GM23338 (cell line): ENCODE measurements at regions not wholly inside any gene's neighbourhood (a gene's known extent, or its start where the extent isn't known, plus 50 kb on each side); places are given as distances from the start of the nearest gene placed in this dataset.

Source experiments
- CREB1 ChIP-seq: fragments of 250-450 bp; sonication (Bioruptor Pico); IDR thresholded peaks from 2 replicates; pipeline ENCODE4 v1.5.0; 2020; ENCODE audit warnings: low read depth, mild to moderate bottlenecking, moderate library complexity
- CTCF ChIP-seq, 2 experiments: fragments of 200-600 bp in 1 of 2; sonication (generic) in 1 of 2; conservative IDR thresholded peaks; 2 replicates each; pipeline versions ENCODE4 v1.5.1 to v1.6.1; 2016 to 2017; ENCODE audit warnings: antibody characterized with exemption in 2 of 2, low read depth in 2 of 2, mild to moderate bottlenecking in 2 of 2, moderate library complexity in 1 of 2
- ETS1 ChIP-seq: IDR thresholded peaks from 2 replicates; pipeline ENCODE4 v1.6.1; 2016; ENCODE audit warnings: antibody characterized with exemption
- EZH2 ChIP-seq: fragments of 200-600 bp; sonication (generic); IDR thresholded peaks from one replicate; pipeline ENCODE4 v1.8.0; 2017; ENCODE audit warnings: antibody characterized with exemption, mild to moderate bottlenecking, low read depth; ENCODE audit not compliant: unreplicated experiment
- EZH2phosphoT487 ChIP-seq: fragments of 200-600 bp; sonication (generic); IDR thresholded peaks from one replicate; pipeline ENCODE4 v1.8.1; 2018; ENCODE audit warnings: antibody characterized with exemption; ENCODE audit not compliant: unreplicated experiment
- JUNB ChIP-seq: IDR thresholded peaks from one replicate; pipeline ENCODE4 v1.6.1; 2016; ENCODE audit warnings: antibody characterized with exemption; ENCODE audit not compliant: unreplicated experiment
- NANOG ChIP-seq: IDR thresholded peaks from 2 replicates; pipeline ENCODE4 v1.6.1; 2016; ENCODE audit warnings: antibody characterized with exemption, borderline replicate concordance
- POLR2AphosphoS5 ChIP-seq: IDR thresholded peaks from 2 replicates; pipeline ENCODE4 v1.6.1; 2016; ENCODE audit warnings: antibody characterized with exemption, low read depth
- STAT1 ChIP-seq: IDR thresholded peaks from one replicate; pipeline ENCODE4 v1.6.1; 2016; ENCODE audit warnings: antibody characterized with exemption; ENCODE audit not compliant: unreplicated experiment
- TF ChIP-seq, protein P1 (sequence below): IDR thresholded peaks from one replicate; pipeline ENCODE4 v1.6.1; 2018; ENCODE audit warnings: antibody characterized with exemption; ENCODE audit not compliant: unreplicated experiment
- TF ChIP-seq, protein P2 (sequence below): fragments of 250-450 bp; sonication (Bioruptor Pico); IDR thresholded peaks from 2 replicates; pipeline ENCODE4 v1.5.0; 2020; ENCODE audit warnings: mild to moderate bottlenecking, moderate library complexity

DNA sequence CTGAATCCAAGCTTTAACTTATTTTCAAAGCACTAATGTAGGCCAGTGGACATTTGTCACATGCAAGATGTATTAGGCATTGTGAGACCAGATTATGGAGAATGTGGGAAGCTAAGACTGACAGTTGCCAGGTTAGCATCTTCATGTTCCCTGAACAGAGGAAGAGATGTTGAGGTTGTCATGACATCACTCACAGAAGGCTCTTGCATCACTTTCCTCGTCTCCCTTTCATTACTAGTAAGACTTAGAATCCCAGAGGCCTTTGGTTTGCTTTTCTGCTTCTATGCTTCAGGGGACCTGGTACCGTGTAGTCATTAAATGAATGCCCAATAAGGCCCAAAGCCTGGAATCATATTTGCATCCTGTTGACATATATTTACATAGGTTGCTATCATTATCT lies 76.4 kb upstream of the RPS23 start:
- TF ChIP-seq, protein P1, sequence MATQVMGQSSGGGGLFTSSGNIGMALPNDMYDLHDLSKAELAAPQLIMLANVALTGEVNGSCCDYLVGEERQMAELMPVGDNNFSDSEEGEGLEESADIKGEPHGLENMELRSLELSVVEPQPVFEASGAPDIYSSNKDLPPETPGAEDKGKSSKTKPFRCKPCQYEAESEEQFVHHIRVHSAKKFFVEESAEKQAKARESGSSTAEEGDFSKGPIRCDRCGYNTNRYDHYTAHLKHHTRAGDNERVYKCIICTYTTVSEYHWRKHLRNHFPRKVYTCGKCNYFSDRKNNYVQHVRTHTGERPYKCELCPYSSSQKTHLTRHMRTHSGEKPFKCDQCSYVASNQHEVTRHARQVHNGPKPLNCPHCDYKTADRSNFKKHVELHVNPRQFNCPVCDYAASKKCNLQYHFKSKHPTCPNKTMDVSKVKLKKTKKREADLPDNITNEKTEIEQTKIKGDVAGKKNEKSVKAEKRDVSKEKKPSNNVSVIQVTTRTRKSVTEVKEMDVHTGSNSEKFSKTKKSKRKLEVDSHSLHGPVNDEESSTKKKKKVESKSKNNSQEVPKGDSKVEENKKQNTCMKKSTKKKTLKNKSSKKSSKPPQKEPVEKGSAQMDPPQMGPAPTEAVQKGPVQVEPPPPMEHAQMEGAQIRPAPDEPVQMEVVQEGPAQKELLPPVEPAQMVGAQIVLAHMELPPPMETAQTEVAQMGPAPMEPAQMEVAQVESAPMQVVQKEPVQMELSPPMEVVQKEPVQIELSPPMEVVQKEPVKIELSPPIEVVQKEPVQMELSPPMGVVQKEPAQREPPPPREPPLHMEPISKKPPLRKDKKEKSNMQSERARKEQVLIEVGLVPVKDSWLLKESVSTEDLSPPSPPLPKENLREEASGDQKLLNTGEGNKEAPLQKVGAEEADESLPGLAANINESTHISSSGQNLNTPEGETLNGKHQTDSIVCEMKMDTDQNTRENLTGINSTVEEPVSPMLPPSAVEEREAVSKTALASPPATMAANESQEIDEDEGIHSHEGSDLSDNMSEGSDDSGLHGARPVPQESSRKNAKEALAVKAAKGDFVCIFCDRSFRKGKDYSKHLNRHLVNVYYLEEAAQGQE = no peak
- TF ChIP-seq CTCF (conservative IDR thresholded peaks at IDR 0.05; ENCODE audit: low read depth in 2 of 2) (no peak), POLR2AphosphoS5 (no peak), ETS1 (no peak), EZH2 (no peak), EZH2phosphoT487 (no peak), JUNB (no peak), CREB1 (no peak), NANOG (no peak), STAT1 (no peak)
- TF ChIP-seq, protein P2, sequence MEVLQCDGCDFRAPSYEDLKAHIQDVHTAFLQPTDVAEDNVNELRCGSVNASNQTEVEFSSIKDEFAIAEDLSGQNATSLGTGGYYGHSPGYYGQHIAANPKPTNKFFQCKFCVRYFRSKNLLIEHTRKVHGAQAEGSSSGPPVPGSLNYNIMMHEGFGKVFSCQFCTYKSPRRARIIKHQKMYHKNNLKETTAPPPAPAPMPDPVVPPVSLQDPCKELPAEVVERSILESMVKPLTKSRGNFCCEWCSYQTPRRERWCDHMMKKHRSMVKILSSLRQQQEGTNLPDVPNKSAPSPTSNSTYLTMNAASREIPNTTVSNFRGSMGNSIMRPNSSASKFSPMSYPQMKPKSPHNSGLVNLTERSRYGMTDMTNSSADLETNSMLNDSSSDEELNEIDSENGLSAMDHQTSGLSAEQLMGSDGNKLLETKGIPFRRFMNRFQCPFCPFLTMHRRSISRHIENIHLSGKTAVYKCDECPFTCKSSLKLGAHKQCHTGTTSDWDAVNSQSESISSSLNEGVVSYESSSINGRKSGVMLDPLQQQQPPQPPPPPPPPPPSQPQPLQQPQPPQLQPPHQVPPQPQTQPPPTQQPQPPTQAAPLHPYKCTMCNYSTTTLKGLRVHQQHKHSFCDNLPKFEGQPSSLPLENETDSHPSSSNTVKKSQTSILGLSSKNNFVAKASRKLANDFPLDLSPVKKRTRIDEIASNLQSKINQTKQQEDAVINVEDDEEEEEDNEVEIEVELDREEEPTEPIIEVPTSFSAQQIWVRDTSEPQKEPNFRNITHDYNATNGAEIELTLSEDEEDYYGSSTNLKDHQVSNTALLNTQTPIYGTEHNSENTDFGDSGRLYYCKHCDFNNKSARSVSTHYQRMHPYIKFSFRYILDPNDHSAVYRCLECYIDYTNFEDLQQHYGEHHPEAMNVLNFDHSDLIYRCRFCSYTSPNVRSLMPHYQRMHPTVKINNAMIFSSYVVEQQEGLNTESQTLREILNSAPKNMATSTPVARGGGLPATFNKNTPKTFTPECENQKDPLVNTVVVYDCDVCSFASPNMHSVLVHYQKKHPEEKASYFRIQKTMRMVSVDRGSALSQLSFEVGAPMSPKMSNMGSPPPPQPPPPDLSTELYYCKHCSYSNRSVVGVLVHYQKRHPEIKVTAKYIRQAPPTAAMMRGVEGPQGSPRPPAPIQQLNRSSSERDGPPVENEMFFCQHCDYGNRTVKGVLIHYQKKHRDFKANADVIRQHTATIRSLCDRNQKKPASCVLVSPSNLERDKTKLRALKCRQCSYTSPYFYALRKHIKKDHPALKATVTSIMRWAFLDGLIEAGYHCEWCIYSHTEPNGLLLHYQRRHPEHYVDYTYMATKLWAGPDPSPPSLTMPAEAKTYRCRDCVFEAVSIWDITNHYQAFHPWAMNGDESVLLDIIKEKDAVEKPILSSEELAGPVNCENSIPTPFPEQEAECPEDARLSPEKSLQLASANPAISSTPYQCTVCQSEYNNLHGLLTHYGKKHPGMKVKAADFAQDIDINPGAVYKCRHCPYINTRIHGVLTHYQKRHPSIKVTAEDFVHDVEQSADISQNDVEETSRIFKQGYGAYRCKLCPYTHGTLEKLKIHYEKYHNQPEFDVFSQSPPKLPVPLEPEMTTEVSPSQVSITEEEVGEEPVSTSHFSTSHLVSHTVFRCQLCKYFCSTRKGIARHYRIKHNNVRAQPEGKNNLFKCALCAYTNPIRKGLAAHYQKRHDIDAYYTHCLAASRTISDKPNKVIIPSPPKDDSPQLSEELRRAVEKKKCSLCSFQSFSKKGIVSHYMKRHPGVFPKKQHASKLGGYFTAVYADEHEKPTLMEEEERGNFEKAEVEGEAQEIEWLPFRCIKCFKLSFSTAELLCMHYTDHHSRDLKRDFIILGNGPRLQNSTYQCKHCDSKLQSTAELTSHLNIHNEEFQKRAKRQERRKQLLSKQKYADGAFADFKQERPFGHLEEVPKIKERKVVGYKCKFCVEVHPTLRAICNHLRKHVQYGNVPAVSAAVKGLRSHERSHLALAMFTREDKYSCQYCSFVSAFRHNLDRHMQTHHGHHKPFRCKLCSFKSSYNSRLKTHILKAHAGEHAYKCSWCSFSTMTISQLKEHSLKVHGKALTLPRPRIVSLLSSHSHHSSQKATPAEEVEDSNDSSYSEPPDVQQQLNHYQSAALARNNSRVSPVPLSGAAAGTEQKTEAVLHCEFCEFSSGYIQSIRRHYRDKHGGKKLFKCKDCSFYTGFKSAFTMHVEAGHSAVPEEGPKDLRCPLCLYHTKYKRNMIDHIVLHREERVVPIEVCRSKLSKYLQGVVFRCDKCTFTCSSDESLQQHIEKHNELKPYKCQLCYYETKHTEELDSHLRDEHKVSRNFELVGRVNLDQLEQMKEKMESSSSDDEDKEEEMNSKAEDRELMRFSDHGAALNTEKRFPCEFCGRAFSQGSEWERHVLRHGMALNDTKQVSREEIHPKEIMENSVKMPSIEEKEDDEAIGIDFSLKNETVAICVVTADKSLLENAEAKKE (CRISPR knock-in tag) = no peak
